Activated naive CD8-positive, alpha-beta T cell treated with anti-CD3 and anti-CD28 coated beads for 36 hours (primary cell): ENCODE measurements at regions not wholly inside any gene's neighbourhood (a gene's known extent, or its start where the extent isn't known, plus 50 kb on each side); places are given as distances from the start of the nearest gene placed in this dataset.
"Not testable (repeated sequence)": the region's sequence is repeated elsewhere in the genome, so short reads cannot be mapped to it uniquely, and the experiment has no call there.

ENCODE experiments used
- DNase-seq: peaks from one replicate; pipeline ENCODE4 v3.0.0; 2021
- H3K27ac Mint-ChIP-seq: one replicate; pipeline ENCODE4 v1.8.0; 2022; ENCODE audit warnings: mild to moderate bottlenecking, moderate library complexity, mixed read lengths
- H3K27me3 Mint-ChIP-seq: one replicate; pipeline ENCODE4 v1.8.0; 2022; ENCODE audit warnings: mild to moderate bottlenecking, mixed read lengths
- H3K36me3 Mint-ChIP-seq: one replicate; pipeline ENCODE4 v1.8.0; 2021; ENCODE audit warnings: mild to moderate bottlenecking, mixed read lengths
- H3K4me1 Mint-ChIP-seq: one replicate; pipeline ENCODE4 v1.8.0; 2021; ENCODE audit warnings: mixed read lengths
- H3K4me3 Mint-ChIP-seq: one replicate; pipeline ENCODE4 v1.8.0; 2022; ENCODE audit warnings: mild to moderate bottlenecking, moderate library complexity, mixed read lengths
- H3K9me3 Mint-ChIP-seq: one replicate; pipeline ENCODE4 v1.8.0; 2022; ENCODE audit warnings: mixed read lengths

- no peaks in the 10 kb centered on the region for H3K4me1 Mint-ChIP-seq
- peaks cover 3% of the 10 kb centered on the region for H3K9me3 Mint-ChIP-seq
- H3K27ac Mint-ChIP-seq, result no peak overlapping the region
Measured at GRCh38 chr5:106401561-106401960, 1269.2 kb downstream of the EFNA5 start.

DNA sequence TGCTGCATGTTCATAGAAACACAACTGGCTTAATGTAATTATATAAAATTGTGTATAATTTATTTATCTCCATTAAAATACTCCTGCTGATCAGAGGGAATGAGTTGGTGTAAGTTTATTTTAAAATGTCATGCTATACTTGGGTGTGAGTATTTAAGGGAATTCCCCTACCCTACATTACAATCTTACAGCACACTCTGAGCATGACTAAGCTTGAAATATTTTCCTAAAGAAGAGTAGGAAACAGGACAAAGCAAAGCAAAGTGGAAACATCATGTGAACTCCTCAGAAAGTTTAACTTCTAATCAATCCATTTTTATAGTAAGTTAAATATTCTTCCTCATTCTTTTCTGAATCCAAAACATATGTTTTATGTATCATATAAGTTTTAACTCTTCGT lies 1271.3 kb downstream of the EFNA5 start:
- Mint-ChIP-seq H3K9me3 (peaks cover 3% of the 10 kb centered on the region), H3K27me3 (no peaks in the 10 kb centered on the region), H3K4me1 (no peaks in the 10 kb centered on the region), H3K36me3 (no peaks in the 10 kb centered on the region), H3K4me3 (no peak overlapping the region), H3K27ac (no peak overlapping the region)
- no peak for DNase-seq

More at GRCh38 chr5:106401561-106401960, 1269.2 kb downstream of the EFNA5 start:
- no peak for DNase-seq
- H3K36me3 Mint-ChIP-seq, result no peaks in the 10 kb centered on the region
- no peaks in the 10 kb centered on the region for H3K27me3 Mint-ChIP-seq
- no peak overlapping the region for H3K4me3 Mint-ChIP-seq

DNA sequence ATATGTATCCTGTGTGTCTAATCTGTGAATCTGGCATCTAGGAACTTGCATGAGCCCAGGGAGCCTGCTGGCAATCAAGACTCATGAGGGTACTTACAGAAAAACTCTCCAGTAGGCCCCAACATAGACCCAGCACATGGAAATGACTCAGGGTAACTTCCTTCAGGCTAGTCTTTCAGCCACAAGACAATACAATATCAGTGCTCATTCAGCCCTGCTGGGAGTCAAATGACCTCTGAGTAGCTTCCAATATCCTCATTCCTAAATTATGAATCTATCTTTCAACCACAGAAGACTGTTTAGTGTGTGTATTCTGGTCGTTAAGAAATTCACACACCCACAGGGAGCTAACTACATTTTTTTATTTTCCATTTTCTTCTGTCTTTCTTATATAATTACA lies 1273.0 kb downstream of the EFNA5 start:
- Mint-ChIP-seq H3K4me1 (no peaks in the 10 kb centered on the region), H3K4me3 (no peak overlapping the region), H3K27me3 (no peaks in the 10 kb centered on the region), H3K27ac (no peak overlapping the region), H3K36me3 (no peaks in the 10 kb centered on the region), H3K9me3 (peaks cover 3% of the 10 kb centered on the region)
- no peak for DNase-seq

GRCh38 chr5:106393276-106393675 lies 1277.5 kb downstream of the EFNA5 start:
- Mint-ChIP-seq H3K36me3 (no peaks in the 10 kb centered on the region), H3K4me1 (no peaks in the 10 kb centered on the region), H3K9me3 (no peaks in the 10 kb centered on the region), H3K27ac (no peak overlapping the region), H3K27me3 (no peaks in the 10 kb centered on the region), H3K4me3 (no peak overlapping the region)
- DNase-seq, result no peak

DNA sequence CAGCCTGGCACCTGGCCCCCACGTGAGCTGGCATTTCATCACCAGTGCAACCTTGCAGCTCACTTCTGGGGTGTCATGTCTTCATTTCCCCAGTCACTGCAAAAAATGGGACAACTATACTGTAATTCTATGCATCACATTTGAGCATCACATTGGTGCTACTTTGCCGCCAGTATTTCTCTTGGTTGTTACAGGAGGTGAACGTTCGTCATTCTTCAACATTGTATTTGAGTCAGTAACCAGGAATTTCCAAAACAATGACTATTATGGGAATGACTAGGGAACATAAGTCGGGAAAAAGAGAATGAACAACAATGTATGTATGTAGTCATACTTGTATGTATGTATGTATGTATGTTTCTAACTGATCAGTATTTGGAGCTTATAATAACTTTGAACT lies 1278.0 kb downstream of the EFNA5 start:
- H3K36me3 Mint-ChIP-seq, result no peaks in the 10 kb centered on the region
- H3K27me3 Mint-ChIP-seq, result no peaks in the 10 kb centered on the region
- no peak for DNase-seq
- no peak overlapping the region for H3K4me3 Mint-ChIP-seq
- H3K9me3 Mint-ChIP-seq, result no peaks in the 10 kb centered on the region
- no peak overlapping the region for H3K27ac Mint-ChIP-seq
- H3K4me1 Mint-ChIP-seq, result no peaks in the 10 kb centered on the region

DNA sequence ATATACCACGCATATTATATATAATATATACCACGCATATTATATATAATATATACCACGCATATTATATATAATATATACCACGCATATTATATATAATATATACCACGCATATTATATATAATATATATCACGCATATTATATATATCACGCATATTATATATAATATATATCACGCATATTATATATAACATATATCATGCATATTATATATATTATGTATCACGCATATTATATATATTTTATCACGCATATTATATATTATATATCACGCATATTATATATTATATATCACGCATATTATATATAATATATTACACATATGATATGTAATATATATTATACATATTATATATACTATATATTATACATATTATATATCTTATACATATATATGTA lies 1283.0 kb downstream of the EFNA5 start:
- not testable (repeated sequence) for DNase-seq, H3K27ac Mint-ChIP-seq, H3K36me3 Mint-ChIP-seq, H3K4me1 Mint-ChIP-seq, H3K9me3 Mint-ChIP-seq, H3K4me3 Mint-ChIP-seq, H3K27me3 Mint-ChIP-seq

DNA sequence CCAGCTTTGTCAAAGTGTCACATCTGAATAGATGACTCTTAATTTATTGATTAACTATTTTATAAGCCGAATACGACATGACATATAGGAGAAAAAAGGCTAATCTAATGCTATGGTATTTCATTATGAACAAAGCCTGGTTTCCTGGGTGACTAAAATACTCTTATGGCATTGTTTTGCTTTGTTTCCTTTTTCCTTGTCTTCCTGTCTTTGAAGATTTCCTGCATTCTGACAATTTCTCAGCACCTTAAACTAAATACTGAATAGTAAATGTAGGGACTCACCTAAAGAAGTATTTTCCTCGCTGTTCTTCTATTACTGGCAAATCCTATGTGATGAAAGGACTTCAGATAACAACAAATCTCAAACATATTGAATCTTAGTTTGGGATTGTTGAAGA lies 1284.5 kb downstream of the EFNA5 start:
- no peaks in the 10 kb centered on the region for H3K4me1 Mint-ChIP-seq
- H3K36me3 Mint-ChIP-seq, result no peaks in the 10 kb centered on the region
- H3K27ac Mint-ChIP-seq, result no peak overlapping the region
- H3K27me3 Mint-ChIP-seq, result no peaks in the 10 kb centered on the region
- DNase-seq, result no peak
- H3K4me3 Mint-ChIP-seq, result no peak overlapping the region
- H3K9me3 Mint-ChIP-seq, result no peaks in the 10 kb centered on the region

- Mint-ChIP-seq H3K27ac (no peak overlapping the region), H3K4me1 (no peaks in the 10 kb centered on the region), H3K27me3 (no peaks in the 10 kb centered on the region), H3K4me3 (no peak overlapping the region), H3K36me3 (no peaks in the 10 kb centered on the region), H3K9me3 (no peaks in the 10 kb centered on the region)
- DNase-seq, result no peak
Measured at GRCh38 chr5:106380736-106381135, 1290.0 kb downstream of the EFNA5 start.

DNA sequence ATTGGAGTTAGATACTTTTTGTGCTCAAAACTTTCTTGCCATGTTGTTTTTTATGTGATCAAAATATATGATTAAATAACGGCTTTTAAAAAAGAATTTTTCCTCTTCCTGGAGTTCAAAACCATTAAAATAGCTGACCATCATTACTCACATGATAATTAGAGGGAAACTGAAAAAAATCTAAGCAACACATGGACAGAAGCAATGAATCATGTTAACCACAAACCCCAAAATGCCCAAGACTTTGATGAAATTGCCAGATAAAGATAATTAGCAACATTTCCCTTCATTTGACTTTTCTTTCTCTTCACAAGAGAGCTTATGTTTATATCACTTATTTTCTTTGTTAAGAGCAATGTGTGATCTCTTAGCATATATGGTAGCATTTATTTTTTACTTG lies 1294.2 kb downstream of the EFNA5 start:
- Mint-ChIP-seq H3K27me3 (no peaks in the 10 kb centered on the region), H3K4me3 (no peak overlapping the region), H3K4me1 (no peaks in the 10 kb centered on the region), H3K9me3 (no peaks in the 10 kb centered on the region), H3K36me3 (no peaks in the 10 kb centered on the region), H3K27ac (no peak overlapping the region)
- no peak for DNase-seq

GRCh38 chr5:106374956-106375355 lies 1295.8 kb downstream of the EFNA5 start:
- Mint-ChIP-seq H3K27me3 (no peaks in the 10 kb centered on the region), H3K36me3 (no peaks in the 10 kb centered on the region), H3K4me1 (no peaks in the 10 kb centered on the region), H3K9me3 (peaks cover 4% of the 10 kb centered on the region), H3K27ac (no peak overlapping the region), H3K4me3 (no peak overlapping the region)
- no peak for DNase-seq

GRCh38 chr5:106368021-106368420 lies 1302.7 kb downstream of the EFNA5 start:
- no peak for DNase-seq
- Mint-ChIP-seq H3K36me3 (no peaks in the 10 kb centered on the region), H3K4me1 (no peaks in the 10 kb centered on the region), H3K27ac (no peak overlapping the region), H3K4me3 (no peak overlapping the region), H3K27me3 (no peaks in the 10 kb centered on the region), H3K9me3 (peaks cover 9% of the 10 kb centered on the region)

DNA sequence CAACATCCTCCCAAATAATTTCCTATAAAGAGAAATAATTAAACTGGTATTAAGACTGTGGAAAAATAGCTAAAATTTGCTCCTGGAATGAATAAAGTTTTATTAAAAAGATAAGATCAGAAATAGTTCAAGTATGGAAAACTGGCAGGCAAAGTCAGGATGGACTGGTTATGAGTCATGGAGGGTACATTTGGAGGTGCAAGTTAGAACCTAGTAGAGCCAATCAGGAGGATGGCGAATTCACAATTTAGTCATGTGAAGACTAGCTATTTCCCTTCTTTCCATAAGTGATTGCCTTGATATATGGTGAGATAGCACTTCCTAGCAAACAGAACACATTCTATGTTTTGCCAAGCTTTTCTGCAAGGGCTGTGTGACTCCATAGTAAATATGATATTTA lies 1303.5 kb downstream of the EFNA5 start:
- H3K27me3 Mint-ChIP-seq, result no peaks in the 10 kb centered on the region
- no peak overlapping the region for H3K4me3 Mint-ChIP-seq
- peaks cover 9% of the 10 kb centered on the region for H3K9me3 Mint-ChIP-seq
- H3K4me1 Mint-ChIP-seq, result no peaks in the 10 kb centered on the region
- no peaks in the 10 kb centered on the region for H3K36me3 Mint-ChIP-seq
- no peak for DNase-seq
- H3K27ac Mint-ChIP-seq, result no peak overlapping the region

- Mint-ChIP-seq H3K27ac (no peak overlapping the region), H3K36me3 (no peaks in the 10 kb centered on the region), H3K9me3 (peaks cover 2% of the 10 kb centered on the region), H3K27me3 (no peaks in the 10 kb centered on the region), H3K4me3 (no peak overlapping the region), H3K4me1 (no peaks in the 10 kb centered on the region)
- DNase-seq, result no peak
Measured at GRCh38 chr5:106363578-106363977, 1307.2 kb downstream of the EFNA5 start.

- Mint-ChIP-seq H3K9me3 (peaks cover 2% of the 10 kb centered on the region), H3K36me3 (no peaks in the 10 kb centered on the region), H3K27me3 (no peaks in the 10 kb centered on the region), H3K27ac (no peak overlapping the region), H3K4me3 (no peak overlapping the region), H3K4me1 (no peaks in the 10 kb centered on the region)
- no peak for DNase-seq
Measured at GRCh38 chr5:106361905-106362304, 1308.8 kb downstream of the EFNA5 start.

DNA sequence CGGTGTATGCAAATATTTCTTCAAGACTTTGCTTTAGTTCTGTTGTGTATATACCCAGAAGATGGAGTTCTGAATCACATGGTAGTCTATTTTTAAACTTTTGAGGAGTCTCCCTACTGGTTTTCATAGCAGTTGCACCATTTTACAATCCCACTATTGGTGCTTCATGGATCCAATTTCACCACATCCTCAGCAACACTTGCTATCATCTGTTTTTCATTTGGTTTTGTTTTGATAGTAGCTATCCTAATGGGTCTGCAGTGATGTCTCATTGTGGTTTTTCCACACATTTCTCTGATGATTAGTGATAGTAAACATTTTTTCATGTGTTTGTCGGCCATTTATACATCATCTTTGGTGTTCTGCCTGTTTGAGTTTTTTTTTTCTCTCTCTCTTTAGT lies 1339.3 kb downstream of the EFNA5 start:
- Mint-ChIP-seq H3K4me3 (no peak overlapping the region), H3K27ac (no peak overlapping the region), H3K9me3 (peaks cover 2% of the 10 kb centered on the region), H3K36me3 (no peaks in the 10 kb centered on the region), H3K27me3 (no peaks in the 10 kb centered on the region), H3K4me1 (no peaks in the 10 kb centered on the region)
- no peak for DNase-seq

DNA sequence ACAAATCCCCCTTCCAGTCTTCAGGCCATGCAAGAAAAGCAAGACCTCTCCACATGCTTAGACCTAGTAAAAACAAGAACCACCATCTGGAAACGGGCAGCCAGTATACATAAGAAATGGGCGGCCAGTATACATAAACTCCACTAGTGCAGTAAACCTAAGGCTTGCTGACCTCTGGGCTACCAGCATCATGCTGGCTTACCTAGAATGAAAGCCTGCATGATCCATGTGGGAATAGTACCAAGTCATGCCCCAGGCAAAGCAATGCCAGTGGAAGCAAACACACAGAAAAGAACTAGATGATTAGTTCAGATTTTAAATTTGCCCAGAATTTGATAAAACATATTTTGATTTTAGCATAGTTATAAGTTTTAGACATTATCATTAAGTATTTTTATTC lies 1346.4 kb downstream of the EFNA5 start:
- Mint-ChIP-seq H3K36me3 (no peaks in the 10 kb centered on the region), H3K4me1 (no peaks in the 10 kb centered on the region), H3K9me3 (peaks cover 1% of the 10 kb centered on the region), H3K27ac (no peak overlapping the region), H3K27me3 (no peaks in the 10 kb centered on the region), H3K4me3 (no peak overlapping the region)
- no peak for DNase-seq

DNA sequence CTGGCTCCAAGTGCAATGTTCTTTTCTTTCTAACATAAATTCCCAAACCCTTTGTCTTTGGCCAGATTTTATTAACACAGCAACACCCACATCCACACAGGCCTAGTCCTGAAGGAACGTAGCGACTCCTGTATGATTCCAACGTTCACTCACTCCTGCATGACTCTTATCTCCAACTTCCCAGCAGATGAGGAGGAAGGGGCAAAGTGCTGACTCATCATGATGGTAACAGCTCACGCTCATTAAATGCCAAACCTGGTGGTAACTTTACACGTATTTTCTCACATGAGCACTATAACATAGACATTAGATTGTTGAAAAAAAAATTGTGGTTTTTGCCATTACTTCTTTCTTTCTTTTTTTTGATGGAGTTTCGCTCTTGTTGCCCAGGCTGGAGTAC lies 1349.5 kb downstream of the EFNA5 start:
- Mint-ChIP-seq H3K4me3 (no peak overlapping the region), H3K27me3 (no peaks in the 10 kb centered on the region), H3K4me1 (no peaks in the 10 kb centered on the region), H3K27ac (no peak overlapping the region), H3K9me3 (peaks cover 1% of the 10 kb centered on the region), H3K36me3 (no peaks in the 10 kb centered on the region)
- no peak for DNase-seq
